ENCODE measurements at regions not wholly inside any gene's neighbourhood (a gene's known extent, or its start where the extent isn't known, plus 50 kb on each side); places are given as distances from the start of the nearest gene placed in this dataset.

- Mint-ChIP-seq H3K4me3 (no peak overlapping the region), H3K9me3 (no peaks in the 10 kb centered on the region), H3K27me3 (no peaks in the 10 kb centered on the region), H3K36me3 (no peaks in the 10 kb centered on the region), H3K4me1 (ENCODE audit: low read depth) (no peaks in the 10 kb centered on the region), H3K27ac (no peak overlapping the region)
- intact Hi-C loops (cut with micrococcal nuclease) = no loop called here
- ChIA-PET CTCF (no interaction called here), POLR2A (no interaction called here)
- DNase-seq = no peak
Observed at GRCh38 chr5:125150041-125150669, 403.7 kb upstream of the ZNF608 start.

GRCh38 chr5:125151150-125151900, 404.9 kb upstream of the ZNF608 start:
- Mint-ChIP-seq H3K27me3 (no peaks in the 10 kb centered on the region), H3K9me3 (no peaks in the 10 kb centered on the region), H3K27ac (no peak overlapping the region), H3K4me1 (ENCODE audit: low read depth) (no peaks in the 10 kb centered on the region), H3K4me3 (no peak overlapping the region), H3K36me3 (no peaks in the 10 kb centered on the region)
- intact Hi-C loops (cut with micrococcal nuclease) = no loop called here
- ChIA-PET CTCF (interaction anchor here (0.6 kb wide), 1 partner anchor 1481 kb away, joined by 3 read pairs; no protein-coding TSS in a partner anchor), POLR2A (no interaction called here)
- no peak for DNase-seq

- Mint-ChIP-seq H3K4me3 (no peak overlapping the region), H3K4me1 (ENCODE audit: low read depth) (no peaks in the 10 kb centered on the region), H3K9me3 (no peaks in the 10 kb centered on the region), H3K36me3 (no peaks in the 10 kb centered on the region), H3K27me3 (no peaks in the 10 kb centered on the region), H3K27ac (no peak overlapping the region)
- DNase-seq = no peak
- ChIA-PET CTCF (no interaction called here), POLR2A (no interaction called here)
- intact Hi-C loops (cut with micrococcal nuclease) = no loop called here
Observed at GRCh38 chr5:125152044-125152443, 405.6 kb upstream of the ZNF608 start.

- no peak overlapping the region for H3K27ac Mint-ChIP-seq
- H3K27me3 Mint-ChIP-seq = no peaks in the 10 kb centered on the region
- ChIA-PET POLR2A (no interaction called here), CTCF (no interaction called here)
- H3K9me3 Mint-ChIP-seq = no peaks in the 10 kb centered on the region
- intact Hi-C loops (cut with micrococcal nuclease) = no loop called here
- H3K4me1 Mint-ChIP-seq (ENCODE audit: low read depth) = no peaks in the 10 kb centered on the region
- no peak for DNase-seq
- H3K36me3 Mint-ChIP-seq = no peaks in the 10 kb centered on the region
- no peak overlapping the region for H3K4me3 Mint-ChIP-seq
Observed at GRCh38 chr5:125152461-125153189, 406.2 kb upstream of the ZNF608 start.

GRCh38 chr5:125153231-125153630, 406.8 kb upstream of the ZNF608 start:
- no peak for DNase-seq
- Mint-ChIP-seq H3K27ac (no peak overlapping the region), H3K27me3 (no peaks in the 10 kb centered on the region), H3K36me3 (no peaks in the 10 kb centered on the region), H3K4me1 (ENCODE audit: low read depth) (no peaks in the 10 kb centered on the region), H3K9me3 (no peaks in the 10 kb centered on the region), H3K4me3 (no peak overlapping the region)
- intact Hi-C loops (cut with micrococcal nuclease) = no loop called here
- POLR2A ChIA-PET = no interaction called here
- CTCF ChIA-PET = no interaction called here

GRCh38 chr5:125154301-125155110, 408.1 kb upstream of the ZNF608 start:
- Mint-ChIP-seq H3K4me1 (ENCODE audit: low read depth) (no peaks in the 10 kb centered on the region), H3K9me3 (no peaks in the 10 kb centered on the region), H3K36me3 (no peaks in the 10 kb centered on the region), H3K27ac (no peak overlapping the region), H3K27me3 (no peaks in the 10 kb centered on the region), H3K4me3 (no peak overlapping the region)
- intact Hi-C loops (cut with micrococcal nuclease) = no loop called here
- ChIA-PET POLR2A (no interaction called here), CTCF (no interaction called here)
- DNase-seq = no peak

- ChIA-PET CTCF (no interaction called here), POLR2A (no interaction called here)
- no peak for DNase-seq
- Mint-ChIP-seq H3K4me3 (no peak overlapping the region), H3K27me3 (no peaks in the 10 kb centered on the region), H3K9me3 (peaks cover 32% of the 10 kb centered on the region), H3K27ac (no peak overlapping the region), H3K4me1 (ENCODE audit: low read depth) (no peaks in the 10 kb centered on the region), H3K36me3 (no peaks in the 10 kb centered on the region)
- intact Hi-C loops (cut with micrococcal nuclease) = no loop called here
Observed at GRCh38 chr5:125160787-125161502, 414.5 kb upstream of the ZNF608 start.

GRCh38 chr5:125162714-125163113, 416.3 kb upstream of the ZNF608 start:
- CTCF ChIA-PET = no interaction called here
- POLR2A ChIA-PET = no interaction called here
- Mint-ChIP-seq H3K27me3 (no peaks in the 10 kb centered on the region), H3K4me1 (ENCODE audit: low read depth) (no peaks in the 10 kb centered on the region), H3K36me3 (no peaks in the 10 kb centered on the region), H3K27ac (no peak overlapping the region), H3K4me3 (no peak overlapping the region), H3K9me3 (peaks cover 38% of the 10 kb centered on the region)
- intact Hi-C loops (cut with micrococcal nuclease) = no loop called here
- DNase-seq = no peak

- Mint-ChIP-seq H3K4me1 (ENCODE audit: low read depth) (no peaks in the 10 kb centered on the region), H3K27me3 (no peaks in the 10 kb centered on the region), H3K9me3 (peaks cover 21% of the 10 kb centered on the region), H3K27ac (no peak overlapping the region), H3K36me3 (no peaks in the 10 kb centered on the region), H3K4me3 (no peak overlapping the region)
- ChIA-PET CTCF (no interaction called here), POLR2A (no interaction called here)
- no peak for DNase-seq
- intact Hi-C loops (cut with micrococcal nuclease) = no loop called here
Observed at GRCh38 chr5:125169396-125169795, 423.0 kb upstream of the ZNF608 start.

GRCh38 chr5:125171641-125172040, 425.2 kb upstream of the ZNF608 start:
- no peak for DNase-seq
- H3K36me3 Mint-ChIP-seq = no peaks in the 10 kb centered on the region
- H3K9me3 Mint-ChIP-seq = peaks cover 2% of the 10 kb centered on the region
- H3K4me1 Mint-ChIP-seq (ENCODE audit: low read depth) = no peaks in the 10 kb centered on the region
- ChIA-PET CTCF (no interaction called here), POLR2A (no interaction called here)
- intact Hi-C loops (cut with micrococcal nuclease) = no loop called here
- H3K27me3 Mint-ChIP-seq = no peaks in the 10 kb centered on the region
- H3K4me3 Mint-ChIP-seq = no peak overlapping the region
- no peak overlapping the region for H3K27ac Mint-ChIP-seq

GRCh38 chr5:125175348-125176004, 429.0 kb upstream of the ZNF608 start:
- CTCF ChIA-PET = no interaction called here

More at GRCh38 chr5:125175348-125176004, 429.0 kb upstream of the ZNF608 start:
- no peak overlapping the region for H3K27ac Mint-ChIP-seq
- H3K9me3 Mint-ChIP-seq = peaks cover 7% of the 10 kb centered on the region
- POLR2A ChIA-PET = no interaction called here
- no peaks in the 10 kb centered on the region for H3K36me3 Mint-ChIP-seq
- no peak overlapping the region for H3K4me3 Mint-ChIP-seq
- no peaks in the 10 kb centered on the region for H3K27me3 Mint-ChIP-seq
- no peak for DNase-seq
- intact Hi-C loops (cut with micrococcal nuclease) = no loop called here
- H3K4me1 Mint-ChIP-seq (ENCODE audit: low read depth) = no peaks in the 10 kb centered on the region

Data from activated CD4-positive, alpha-beta memory T cell treated with anti-CD3 and anti-CD28 coated beads for 36 hours (primary cell).